GM12891 (cell line): ENCODE measurements at regions not wholly inside any gene's neighbourhood (a gene's known extent, or its start where the extent isn't known, plus 50 kb on each side); places are given as distances from the start of the nearest gene placed in this dataset.

ENCODE experiments used
- DNase-seq: peaks from one replicate; pipeline ENCODE4 v3.0.0; 2011; ENCODE audit warnings: low spot score; ENCODE audit not compliant: insufficient read length
- FAIRE-seq: peaks from 2 replicates; lab custom pipeline; 2011; peaks lifted over from hg19 to GRCh38; lab: Jason Lieb, UNC
- PAX5 ChIP-seq: IDR thresholded peaks from 2 replicates; pipeline ENCODE4 v1.6.1; 2011; ENCODE audit warnings: low read length, moderate library complexity, mild to moderate bottlenecking; ENCODE audit not compliant: insufficient read depth, severe bottlenecking
- POLR2A ChIP-seq: IDR thresholded peaks from 2 replicates; pipeline ENCODE4 v1.6.1; 2011; ENCODE audit warnings: low read depth, low read length, control low read depth
- POLR2AphosphoS5 ChIP-seq: IDR thresholded peaks from 2 replicates; pipeline ENCODE4 v1.6.1; 2011; ENCODE audit warnings: low read depth, low read length, control low read depth
- POU2F2 ChIP-seq: IDR thresholded peaks from 2 replicates; pipeline ENCODE4 v1.6.1; 2011; ENCODE audit warnings: low read depth, mild to moderate bottlenecking, control low read depth, low read length, moderate library complexity
- SPI1 ChIP-seq: IDR thresholded peaks from 2 replicates; pipeline ENCODE4 v1.6.1; 2011; ENCODE audit warnings: low read depth, low read length, control low read depth
- TAF1 ChIP-seq: IDR thresholded peaks from 2 replicates; pipeline ENCODE4 v1.6.1; 2011; ENCODE audit warnings: low read depth, low read length, control low read depth

GRCh38 chr9:81772144-81772543 lies 82.8 kb upstream of the TLE1 start:
- no peak for TF ChIP-seq TAF1
- no peak for TF ChIP-seq POLR2A
- no peak for TF ChIP-seq POU2F2
- no peak for TF ChIP-seq POLR2AphosphoS5
- no peak for FAIRE-seq

GRCh38 chr9:81776390-81776789 lies 87.0 kb upstream of the TLE1 start:
- FAIRE-seq, result no peak
- no peak for DNase-seq
- no peak for TF ChIP-seq PAX5
- TF ChIP-seq POU2F2, result no peak
- no peak for TF ChIP-seq TAF1
- TF ChIP-seq POLR2AphosphoS5, result no peak

More at GRCh38 chr9:81772144-81772543, 82.8 kb upstream of the TLE1 start:
- DNase-seq, result no peak

DNA sequence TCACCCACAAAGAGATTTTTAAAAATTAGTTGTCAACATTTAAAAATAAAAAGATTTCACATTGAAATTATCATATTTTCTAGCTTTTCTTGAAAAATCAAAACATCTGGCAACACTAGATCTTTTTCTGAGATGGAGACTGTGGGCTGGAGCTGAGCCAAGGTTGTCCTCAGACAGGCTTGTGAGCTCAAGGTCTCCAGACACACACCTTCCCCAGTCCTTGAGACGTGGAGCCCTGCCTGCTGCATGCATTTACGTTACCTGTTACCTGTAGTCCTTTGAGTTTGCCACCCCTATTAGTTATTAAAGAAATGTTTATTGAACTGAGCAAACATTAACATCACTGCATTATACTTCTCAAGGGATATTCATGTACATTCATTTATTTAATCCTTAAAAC lies 87.5 kb upstream of the TLE1 start:
- TF ChIP-seq SPI1 (no peak), POU2F2 (no peak), POLR2A (no peak), TAF1 (no peak), PAX5 (no peak), POLR2AphosphoS5 (no peak)
- FAIRE-seq, result no peak
- DNase-seq, result no peak

- DNase-seq (no peak), FAIRE-seq (no peak)
- TF ChIP-seq POLR2AphosphoS5 (no peak), POU2F2 (no peak), TAF1 (no peak), POLR2A (no peak), SPI1 (no peak), PAX5 (no peak)
These were observed 88.1 kb upstream of the TLE1 start for GRCh38 chr9:81777482-81777881.

DNA sequence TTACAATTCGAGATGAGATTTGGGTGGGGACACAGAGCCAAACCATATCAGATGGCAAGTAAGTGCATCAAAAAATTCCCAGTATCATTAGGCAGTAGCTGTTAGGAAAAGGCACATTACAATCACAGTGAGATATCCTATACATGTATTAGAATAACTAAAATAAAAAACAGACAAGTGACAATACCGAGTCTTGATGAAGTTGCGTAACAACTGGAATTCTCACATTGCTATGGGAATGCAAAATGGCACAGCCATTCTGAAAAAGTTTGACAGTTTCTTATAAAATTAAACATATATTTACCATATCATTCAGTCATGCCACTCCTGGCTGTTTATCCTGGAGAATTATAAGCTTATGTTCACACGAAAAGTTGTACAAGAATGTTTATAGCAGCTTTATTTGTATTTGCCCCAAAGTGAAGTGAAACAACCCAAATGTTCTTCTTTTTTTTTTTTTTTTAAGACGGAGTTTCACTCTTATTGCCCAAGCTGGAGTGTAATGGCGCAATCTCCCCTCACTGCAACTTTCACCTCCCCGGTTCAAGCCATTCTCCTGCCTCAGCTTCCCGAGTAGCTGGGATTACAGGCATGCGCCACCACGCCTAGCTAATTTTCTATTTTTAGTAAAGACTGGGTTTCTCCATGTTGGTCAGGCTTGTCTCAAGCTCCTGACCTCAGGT lies 93.1 kb upstream of the TLE1 start:
- no peak for TF ChIP-seq POLR2A
- TF ChIP-seq TAF1, result no peak
- TF ChIP-seq POU2F2, result no peak
- no peak for TF ChIP-seq PAX5
- TF ChIP-seq SPI1, result no peak
- no peak for FAIRE-seq
- DNase-seq, result no peak

- no peak for FAIRE-seq
- no peak for DNase-seq
- TF ChIP-seq POLR2A (no peak), POU2F2 (no peak), SPI1 (no peak), POLR2AphosphoS5 (no peak), PAX5 (no peak), TAF1 (no peak)
These were observed 98.6 kb upstream of the TLE1 start for GRCh38 chr9:81787747-81788632.

GRCh38 chr9:81789721-81790120 lies 100.4 kb upstream of the TLE1 start:
- DNase-seq (no peak), FAIRE-seq (no peak)
- no peak for TF ChIP-seq POLR2AphosphoS5
- TF ChIP-seq TAF1, result no peak
- TF ChIP-seq SPI1, result no peak
- no peak for TF ChIP-seq POU2F2
- no peak for TF ChIP-seq PAX5

- DNase-seq, result no peak
These were observed 100.8 kb upstream of the TLE1 start for GRCh38 chr9:81790166-81790565.

GRCh38 chr9:81791076-81791475 lies 101.7 kb upstream of the TLE1 start:
- FAIRE-seq, result no peak
- DNase-seq, result no peak
- TF ChIP-seq POLR2A, result no peak
- TF ChIP-seq PAX5, result no peak
- no peak for TF ChIP-seq POLR2AphosphoS5
- TF ChIP-seq SPI1, result no peak
- no peak for TF ChIP-seq TAF1
- TF ChIP-seq POU2F2, result no peak

More at GRCh38 chr9:81790166-81790565, 100.8 kb upstream of the TLE1 start:
- no peak for FAIRE-seq
- TF ChIP-seq POLR2AphosphoS5 (no peak), SPI1 (no peak), TAF1 (no peak), POLR2A (no peak), PAX5 (no peak), POU2F2 (no peak)

DNA sequence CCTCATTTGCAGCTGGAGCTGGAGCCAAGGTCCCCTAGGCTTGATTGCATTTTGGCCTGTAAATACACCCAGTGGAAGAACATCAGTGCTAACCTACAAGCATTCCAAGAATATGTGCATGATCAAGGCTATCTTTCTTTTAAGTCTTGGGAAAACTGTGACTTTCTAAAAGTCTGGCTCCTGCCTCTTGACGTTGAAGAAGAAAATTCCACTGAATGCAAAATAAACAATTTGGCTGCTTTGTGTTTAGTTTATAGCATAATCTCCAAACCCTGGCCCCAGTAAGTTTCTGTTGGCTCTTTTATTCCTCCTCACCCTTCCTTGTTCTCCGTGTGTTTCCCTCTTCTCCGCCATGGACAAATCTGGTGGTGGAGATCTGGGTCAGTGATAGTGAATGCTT lies 109.3 kb upstream of the TLE1 start:
- no peak for TF ChIP-seq POLR2AphosphoS5
- TF ChIP-seq TAF1, result no peak
- TF ChIP-seq SPI1, result no peak
- TF ChIP-seq POU2F2, result no peak
- TF ChIP-seq PAX5, result no peak
- no peak for TF ChIP-seq POLR2A
- DNase-seq, result no peak
- FAIRE-seq, result no peak
